Small intestine (tissue), 7 donors: ENCODE measurements at regions not wholly inside any gene's neighbourhood (a gene's known extent, or its start where the extent isn't known, plus 50 kb on each side); places are given as distances from the start of the nearest gene placed in this dataset.
"Not testable (repeated sequence)": the region's sequence is repeated elsewhere in the genome, so short reads cannot be mapped to it uniquely, and the experiment has no call there.

Experiments used
- DNase-seq, 2 donors: peaks; one replicate each; pipeline versions ENCODE4 v3.0.0 to v3.0.0-alpha.2; 2013
- FAIRE-seq: peaks from 2 replicates; lab custom pipeline; 2012; peaks lifted over from hg19 to GRCh38; lab: Jason Lieb, UNC
- H3K27ac ChIP-seq, 3 donors: one replicate each; pipeline ENCODE4 v1.5.1; 2013; ENCODE audit warnings: low read length in 2 of 3, mild to moderate bottlenecking in 2 of 3, control low read depth in 1 of 3, inconsistent platforms in 1 of 3, low read depth in 1 of 3, moderate library complexity in 1 of 3
- H3K27me3 ChIP-seq, 3 donors: one replicate each; pipeline ENCODE4 v1.6.1; 2013; ENCODE audit warnings: low read length in 3 of 3, inconsistent platforms in 1 of 3; ENCODE audit not compliant: control insufficient read depth in 3 of 3, insufficient read depth in 3 of 3
- H3K36me3 ChIP-seq, 3 donors: one replicate each; pipeline ENCODE4 v1.6.1; 2013; ENCODE audit warnings: low read length in 3 of 3, inconsistent platforms in 1 of 3, low read depth in 1 of 3, mild to moderate bottlenecking in 1 of 3, moderate library complexity in 1 of 3; ENCODE audit not compliant: control insufficient read depth in 3 of 3, insufficient read depth in 2 of 3
- H3K4me1 ChIP-seq, 3 donors: one replicate each; pipeline ENCODE4 v1.6.1; 2013; ENCODE audit warnings: low read length in 2 of 3, inconsistent platforms in 1 of 3, low read depth in 1 of 3, mild to moderate bottlenecking in 1 of 3, moderate library complexity in 1 of 3; ENCODE audit not compliant: control insufficient read depth in 3 of 3, insufficient read depth in 2 of 3
- H3K4me3 ChIP-seq, 3 donors: one replicate each; pipeline ENCODE4 v1.5.1; 2013; ENCODE audit warnings: low read length in 3 of 3, control low read depth in 1 of 3, inconsistent platforms in 1 of 3, low read depth in 1 of 3, mild to moderate bottlenecking in 1 of 3, moderate library complexity in 1 of 3
- H3K9me3 ChIP-seq, 2 donors: one replicate each; pipeline ENCODE4 v1.6.1; 2013; ENCODE audit warnings: low read depth in 1 of 2, low read length in 1 of 2; ENCODE audit not compliant: control insufficient read depth in 2 of 2, insufficient read depth in 1 of 2
- WGBS, 3 donors: extraction: QIAGEN DNeasy Blood & Tissue Kit; methylation state at CpG; one replicate each; pipeline ENCODE4 v1.1.7; 2013; 5-methylcytosine and 5-hydroxymethylcytosine counted together
- donor health status: healthy with polysubstance abuse.
- donor health status: control.
- donor health status: control.
- donor health status: Bipolar disorder and iron deficiency.
- donor health status: healthy.

- Histone ChIP-seq H3K36me3 (no peaks in the 10 kb centered on the region), H3K27ac (no peak overlapping the region), H3K27me3 (no peaks in the 10 kb centered on the region), H3K4me3 (no peak overlapping the region), H3K4me1 (no peaks in the 10 kb centered on the region), H3K9me3 (no peaks in the 10 kb centered on the region)
- DNase-seq: no peak
- 67 to 88% (median 74%) methylated on average over 3 of the region's 3 CpGs for WGBS, 3 donors
- no peak for FAIRE-seq
Measured at GRCh38 chr4:114321366-114321765, 277.2 kb upstream of the UGT8 start.

GRCh38 chr4:114323841-114324240 is 274.8 kb upstream of the UGT8 start:
- Histone ChIP-seq H3K4me3 (no peak overlapping the region), H3K36me3 (no peaks in the 10 kb centered on the region), H3K27me3 (no peaks in the 10 kb centered on the region), H3K4me1 (no peaks in the 10 kb centered on the region), H3K27ac (no peak overlapping the region), H3K9me3 (no peaks in the 10 kb centered on the region)
- DNase-seq (no peak), FAIRE-seq (no peak)
- 42 to 80% (median 58%) methylated on average over 3 of the region's 3 CpGs for WGBS, 3 donors

- no peak overlapping the region for H3K27ac ChIP-seq
- H3K4me3 ChIP-seq: no peak overlapping the region
- no peaks in the 10 kb centered on the region for H3K9me3 ChIP-seq
- no peaks in the 10 kb centered on the region for H3K36me3 ChIP-seq
- no peak for DNase-seq
- WGBS, 3 donors: 58 to 86% (median 73%) methylated on average over 1 of the region's 1 CpG
- no peaks in the 10 kb centered on the region for H3K27me3 ChIP-seq
- H3K4me1 ChIP-seq: no peaks in the 10 kb centered on the region
- FAIRE-seq: no peak
Measured at GRCh38 chr4:114326358-114326757, 272.2 kb upstream of the UGT8 start.

- no peak for DNase-seq
- Histone ChIP-seq H3K27ac (no peak overlapping the region), H3K9me3 (no peaks in the 10 kb centered on the region), H3K27me3 (no peaks in the 10 kb centered on the region), H3K4me3 (no peak overlapping the region), H3K36me3 (no peaks in the 10 kb centered on the region), H3K4me1 (no peaks in the 10 kb centered on the region)
- 97 to 100% (median 97%) methylated on average over 1 of the region's 1 CpG for WGBS, 3 donors
- FAIRE-seq: no peak
Measured at GRCh38 chr4:114332119-114332518, 266.5 kb upstream of the UGT8 start.

- H3K27me3 ChIP-seq, H3K27ac ChIP-seq, DNase-seq, H3K36me3 ChIP-seq, H3K4me3 ChIP-seq, H3K9me3 ChIP-seq, FAIRE-seq, H3K4me1 ChIP-seq: not testable (repeated sequence)
Measured at GRCh38 chr4:114334363-114334762, 264.2 kb upstream of the UGT8 start.

- peaks cover 0 to 3% of the 10 kb centered on the region in 2 donors for H3K9me3 ChIP-seq
- no peak overlapping the region for H3K27ac ChIP-seq
- FAIRE-seq (no peak), DNase-seq (no peak)
- H3K27me3 ChIP-seq: no peaks in the 10 kb centered on the region
- WGBS, 3 donors: 36 to 55% (median 43%) methylated on average over 2 of the region's 2 CpGs
- no peaks in the 10 kb centered on the region for H3K36me3 ChIP-seq
- no peaks in the 10 kb centered on the region for H3K4me1 ChIP-seq
- no peak overlapping the region for H3K4me3 ChIP-seq
Measured at GRCh38 chr4:114334884-114335330, 263.7 kb upstream of the UGT8 start.

- Histone ChIP-seq H3K9me3 (peaks cover 0 to 3% of the 10 kb centered on the region in 2 donors), H3K36me3 (no peaks in the 10 kb centered on the region), H3K4me1 (no peaks in the 10 kb centered on the region), H3K4me3 (no peak overlapping the region), H3K27ac (no peak overlapping the region), H3K27me3 (no peaks in the 10 kb centered on the region)
- no peak for DNase-seq
- no peak for FAIRE-seq
Measured at GRCh38 chr4:114335339-114335738, 263.3 kb upstream of the UGT8 start.

GRCh38 chr4:114343015-114343414 is 255.6 kb upstream of the UGT8 start:
- DNase-seq: no peak
- H3K9me3 ChIP-seq: peaks cover 0 to 3% of the 10 kb centered on the region in 2 donors
- no peak overlapping the region for H3K4me3 ChIP-seq
- no peak overlapping the region for H3K27ac ChIP-seq
- no peaks in the 10 kb centered on the region for H3K27me3 ChIP-seq
- FAIRE-seq: no peak
- H3K36me3 ChIP-seq: no peaks in the 10 kb centered on the region
- H3K4me1 ChIP-seq: no peaks in the 10 kb centered on the region

- WGBS, 3 donors: 91 to 98% (median 96%) methylated on average over 2 of the region's 2 CpGs
- Histone ChIP-seq H3K36me3 (no peaks in the 10 kb centered on the region), H3K4me3 (no peak overlapping the region), H3K4me1 (no peaks in the 10 kb centered on the region), H3K27ac (no peak overlapping the region), H3K9me3 (no peaks in the 10 kb centered on the region), H3K27me3 (no peaks in the 10 kb centered on the region)
- DNase-seq (no peak), FAIRE-seq (no peak)
Measured at GRCh38 chr4:114349543-114350175, 248.9 kb upstream of the UGT8 start.
